Mesendoderm (in vitro differentiated cells): ENCODE measurements at regions not wholly inside any gene's neighbourhood (a gene's known extent, or its start where the extent isn't known, plus 50 kb on each side); places are given as distances from the start of the nearest gene placed in this dataset.

Experiments used
- DNase-seq: peaks from one replicate; pipeline ENCODE4 v3.0.0; 2013
- H2AK5ac ChIP-seq: 2 replicates; pipeline ENCODE4 v1.6.1; 2013; ENCODE audit warnings: low read length, inconsistent platforms
- H2BK120ac ChIP-seq: 2 replicates; pipeline ENCODE4 v1.6.1; 2013; ENCODE audit warnings: low read depth, mild to moderate bottlenecking, low read length, moderate library complexity, mixed read lengths
- H2BK15ac ChIP-seq: replicated peaks from 2 replicates; pipeline ENCODE4 v1.6.1; 2013; ENCODE audit warnings: low read depth, mild to moderate bottlenecking, moderate library complexity
- H2BK5ac ChIP-seq: 2 replicates; pipeline ENCODE4 v1.6.1; 2013; ENCODE audit warnings: low read length, inconsistent platforms
- H3K18ac ChIP-seq: 2 replicates; pipeline ENCODE4 v1.6.1; 2013; ENCODE audit warnings: mild to moderate bottlenecking, low read length, mixed read lengths
- H3K23ac ChIP-seq: one replicate; pipeline ENCODE4 v1.6.1; 2013; ENCODE audit warnings: low read length
- H3K27ac ChIP-seq: 2 replicates; pipeline ENCODE4 v1.5.1; 2013; ENCODE audit warnings: low read depth, mild to moderate bottlenecking, inconsistent platforms, low read length, moderate library complexity
- H3K27me3 ChIP-seq: 2 replicates; pipeline ENCODE4 v1.6.1; 2013; ENCODE audit warnings: low read length, control low read depth, mild to moderate bottlenecking, inconsistent platforms; ENCODE audit not compliant: insufficient read depth, poor library complexity
- H3K36me3 ChIP-seq: 2 replicates; pipeline ENCODE4 v1.6.1; 2013; ENCODE audit warnings: low read length, inconsistent platforms; ENCODE audit not compliant: control insufficient read depth, insufficient read depth
- H3K4ac ChIP-seq: one replicate; pipeline ENCODE4 v1.6.1; 2013; ENCODE audit warnings: low read depth, mild to moderate bottlenecking, low read length, moderate library complexity
- H3K4me1 ChIP-seq: 2 replicates; pipeline ENCODE4 v1.6.1; 2013; ENCODE audit warnings: low read depth, low read length, inconsistent platforms; ENCODE audit not compliant: control insufficient read depth
- H3K4me2 ChIP-seq: 2 replicates; pipeline ENCODE4 v1.6.1; 2013; ENCODE audit warnings: low read length
- H3K4me3 ChIP-seq: 2 replicates; pipeline ENCODE4 v1.5.1; 2013; ENCODE audit warnings: mild to moderate bottlenecking, low read length
- H3K56ac ChIP-seq: one replicate; pipeline ENCODE4 v1.6.1; 2013; ENCODE audit warnings: low read length
- H3K79me1 ChIP-seq: 2 replicates; pipeline ENCODE4 v1.6.1; 2013; ENCODE audit warnings: low read length, inconsistent platforms
- H3K79me2 ChIP-seq: 2 replicates; pipeline ENCODE4 v1.6.1; 2013; ENCODE audit warnings: mild to moderate bottlenecking, low read length; ENCODE audit not compliant: control insufficient read depth, insufficient read depth
- H3K9ac ChIP-seq: 2 replicates; pipeline ENCODE4 v1.6.1; 2013; ENCODE audit warnings: low read length, inconsistent platforms
- H4K5ac ChIP-seq: one replicate; pipeline ENCODE4 v1.6.1; 2013; ENCODE audit warnings: low read length
- H4K8ac ChIP-seq: one replicate; pipeline ENCODE4 v1.6.1; 2013; ENCODE audit warnings: low read depth, mild to moderate bottlenecking, control low read depth, low read length, moderate library complexity
- WGBS: extraction: QIAGEN DNeasy Blood & Tissue Kit; methylation state at CpG from one replicate; pipeline ENCODE4 v1.1.7; 2013; ENCODE audit warnings: low lambda C conversion rate, missing lambda C conversion rate; ENCODE audit not compliant: insufficient coverage; ENCODE audit errors: extremely low coverage; 5-methylcytosine and 5-hydroxymethylcytosine counted together

GRCh38 chr7:19623676-19624075 lies 85.2 kb downstream of the POLR1F start:
- no CpG with 5 or more reads among the region's 1 CpG for WGBS
- Histone ChIP-seq H3K79me1 (no peaks in the 10 kb centered on the region), H3K4ac (no peak overlapping the region), H3K36me3 (no peaks in the 10 kb centered on the region), H3K27ac (no peak overlapping the region), H3K27me3 (no peaks in the 10 kb centered on the region), H3K18ac (no peak overlapping the region), H3K4me3 (no peak overlapping the region), H2BK5ac (no peak overlapping the region), H2AK5ac (no peak overlapping the region), H3K4me1 (no peaks in the 10 kb centered on the region), H3K4me2 (no peak overlapping the region), H2BK15ac (no peak overlapping the region), H4K8ac (no peak overlapping the region), H3K9ac (no peak overlapping the region), H3K56ac (no peak overlapping the region), H3K23ac (no peak overlapping the region), H2BK120ac (no peak overlapping the region), H4K5ac (no peak overlapping the region), H3K79me2 (no peaks in the 10 kb centered on the region)
- DNase-seq: no peak

DNA sequence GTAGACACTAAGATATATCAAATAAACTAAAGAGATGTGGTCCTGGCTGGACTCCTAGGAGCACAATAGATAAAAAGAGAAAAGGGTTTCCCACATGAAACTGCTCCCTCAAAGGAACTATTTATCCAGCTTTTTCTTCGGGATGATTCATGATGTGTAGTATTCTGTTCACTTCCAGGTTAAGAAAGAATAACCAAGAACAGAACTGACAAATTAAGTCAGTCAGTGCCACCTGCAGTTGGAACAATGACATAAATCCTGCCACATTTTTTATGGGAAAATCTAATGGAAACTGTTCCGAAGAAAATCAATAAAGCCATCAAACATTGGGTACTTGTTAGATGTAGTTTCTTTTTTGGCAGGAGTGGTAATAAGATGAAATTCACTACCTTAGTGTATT lies 87.1 kb downstream of the POLR1F start:
- no peak overlapping the region for H2BK120ac ChIP-seq
- H3K36me3 ChIP-seq: no peaks in the 10 kb centered on the region
- H4K8ac ChIP-seq: no peak overlapping the region
- no peaks in the 10 kb centered on the region for H3K79me2 ChIP-seq
- no peaks in the 10 kb centered on the region for H3K27me3 ChIP-seq
- no peak overlapping the region for H3K27ac ChIP-seq
- H2AK5ac ChIP-seq: no peak overlapping the region
- H3K56ac ChIP-seq: no peak overlapping the region
- H3K4ac ChIP-seq: no peak overlapping the region
- no CpG with 5 or more reads among the region's 2 CpGs for WGBS
- no peak overlapping the region for H3K9ac ChIP-seq
- no peaks in the 10 kb centered on the region for H3K79me1 ChIP-seq
- H3K4me3 ChIP-seq: no peak overlapping the region
- H2BK15ac ChIP-seq: no peak overlapping the region
- no peak overlapping the region for H3K23ac ChIP-seq
- H4K5ac ChIP-seq: no peak overlapping the region
- no peak overlapping the region for H3K4me2 ChIP-seq
- no peaks in the 10 kb centered on the region for H3K4me1 ChIP-seq
- no peak for DNase-seq
- H3K18ac ChIP-seq: no peak overlapping the region
- H2BK5ac ChIP-seq: no peak overlapping the region

DNA sequence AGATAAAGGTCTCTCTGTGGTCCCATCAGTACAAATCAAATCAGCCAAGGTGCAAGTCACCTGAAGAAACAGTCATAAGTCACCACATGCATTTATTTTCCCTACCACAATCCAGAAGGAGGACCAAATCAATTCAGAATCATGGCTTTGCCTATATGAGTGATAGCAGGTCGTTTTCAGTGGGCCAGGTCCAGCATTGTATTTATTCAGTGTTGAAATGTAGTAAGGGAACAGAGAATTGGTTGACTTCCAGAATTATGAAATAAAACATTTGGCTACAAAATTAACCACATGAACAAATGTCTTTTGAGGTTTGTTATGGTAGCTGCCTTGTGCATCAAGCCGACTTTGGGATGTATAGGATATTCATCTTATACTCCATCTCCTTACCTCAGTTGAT lies 88.4 kb downstream of the POLR1F start:
- Histone ChIP-seq H2AK5ac (no peak overlapping the region), H3K23ac (no peak overlapping the region), H3K4me3 (no peak overlapping the region), H3K27me3 (no peaks in the 10 kb centered on the region), H3K4ac (no peak overlapping the region), H3K18ac (no peak overlapping the region), H3K79me2 (no peaks in the 10 kb centered on the region), H3K4me2 (no peak overlapping the region), H2BK15ac (no peak overlapping the region), H3K36me3 (no peaks in the 10 kb centered on the region), H3K9ac (no peak overlapping the region), H3K4me1 (no peaks in the 10 kb centered on the region), H2BK120ac (no peak overlapping the region), H3K79me1 (no peaks in the 10 kb centered on the region), H4K5ac (no peak overlapping the region), H3K56ac (no peak overlapping the region), H2BK5ac (no peak overlapping the region), H3K27ac (no peak overlapping the region), H4K8ac (no peak overlapping the region)
- no peak for DNase-seq
- no CpG with 5 or more reads among the region's 2 CpGs for WGBS

DNA sequence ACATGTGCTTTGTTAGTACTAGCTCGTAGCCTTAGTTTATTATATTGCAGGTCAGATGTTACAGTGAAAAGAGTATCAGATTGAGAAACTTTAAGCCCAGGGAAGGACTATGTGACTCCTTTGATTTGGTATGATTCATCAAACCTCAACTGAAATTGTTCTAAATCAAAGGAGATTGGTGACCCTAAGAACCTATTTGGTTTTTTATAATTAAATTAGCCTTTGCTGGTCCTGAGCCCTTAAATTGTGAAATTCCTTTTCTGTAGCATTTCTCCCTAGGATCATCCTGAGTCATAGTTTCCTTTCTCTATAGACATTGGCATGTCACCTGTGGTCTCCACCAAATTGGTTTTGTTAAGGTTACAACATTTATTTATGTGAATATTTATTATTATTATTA lies 89.7 kb downstream of the POLR1F start:
- Histone ChIP-seq H4K5ac (no peak overlapping the region), H3K4me2 (no peak overlapping the region), H2BK15ac (no peak overlapping the region), H3K27me3 (no peaks in the 10 kb centered on the region), H3K36me3 (no peaks in the 10 kb centered on the region), H2BK5ac (no peak overlapping the region), H3K9ac (no peak overlapping the region), H3K4me1 (no peaks in the 10 kb centered on the region), H3K56ac (no peak overlapping the region), H3K4ac (no peak overlapping the region), H3K79me2 (no peaks in the 10 kb centered on the region), H3K79me1 (no peaks in the 10 kb centered on the region), H2AK5ac (no peak overlapping the region), H4K8ac (no peak overlapping the region), H3K4me3 (no peak overlapping the region), H3K18ac (no peak overlapping the region), H3K27ac (no peak overlapping the region), H2BK120ac (no peak overlapping the region), H3K23ac (no peak overlapping the region)
- WGBS: no CpG with 5 or more reads among the region's 1 CpG
- DNase-seq: peak; percentile 14

- Histone ChIP-seq H4K5ac (no peak overlapping the region), H3K23ac (no peak overlapping the region), H3K9ac (no peak overlapping the region), H2BK120ac (no peak overlapping the region), H2AK5ac (no peak overlapping the region), H3K4me2 (no peak overlapping the region), H3K4ac (no peak overlapping the region), H3K4me3 (no peak overlapping the region), H3K79me2 (no peaks in the 10 kb centered on the region), H2BK15ac (no peak overlapping the region), H3K36me3 (no peaks in the 10 kb centered on the region), H3K27ac (no peak overlapping the region), H3K27me3 (no peaks in the 10 kb centered on the region), H3K18ac (no peak overlapping the region), H4K8ac (no peak overlapping the region), H3K4me1 (no peaks in the 10 kb centered on the region), H3K56ac (no peak overlapping the region), H2BK5ac (no peak overlapping the region), H3K79me1 (no peaks in the 10 kb centered on the region)
- WGBS: no CpG with 5 or more reads among the region's 2 CpGs
- DNase-seq: no peak
Observed at GRCh38 chr7:19617901-19618300, 90.9 kb downstream of the POLR1F start.

DNA sequence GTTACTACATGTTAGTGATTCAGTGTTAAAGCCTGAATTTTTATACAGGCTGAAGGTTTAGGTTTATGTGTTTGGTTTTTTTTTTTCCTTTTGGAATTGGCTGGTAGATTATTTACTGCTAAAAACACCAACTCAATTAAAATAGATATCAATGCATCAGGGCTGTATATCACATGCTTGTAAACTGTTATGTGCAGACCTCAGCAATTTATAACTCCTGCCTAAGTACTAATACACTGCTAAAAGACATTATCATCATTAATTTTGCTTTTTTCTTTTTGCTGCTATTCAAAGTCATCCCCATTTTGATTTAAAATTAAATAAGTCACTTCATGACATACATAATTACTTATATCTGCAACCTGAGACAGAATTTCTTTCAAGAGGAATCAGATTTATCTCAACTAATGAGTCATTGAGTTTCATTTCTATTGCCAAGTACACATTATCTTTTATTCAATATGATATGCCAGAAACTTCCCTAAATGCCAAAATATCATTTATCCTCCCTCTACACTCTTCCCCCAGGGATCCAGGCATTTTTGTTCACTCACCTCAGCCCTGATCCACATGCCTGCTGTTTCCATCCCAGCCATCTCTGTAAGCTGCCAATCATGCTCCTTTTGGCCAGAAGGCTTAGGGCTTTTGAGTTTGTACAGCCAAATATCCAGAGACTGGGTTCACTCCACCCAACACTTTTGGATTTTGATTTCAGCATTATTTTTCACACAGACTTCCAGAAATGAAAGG lies 98.5 kb downstream of the POLR1F start:
- H2AK5ac ChIP-seq: no peak overlapping the region
- H3K27me3 ChIP-seq: no peaks in the 10 kb centered on the region
- no peak overlapping the region for H4K5ac ChIP-seq
- no peak for DNase-seq
- H3K36me3 ChIP-seq: no peaks in the 10 kb centered on the region
- H3K56ac ChIP-seq: no peak overlapping the region
- no peak overlapping the region for H2BK120ac ChIP-seq
- H3K27ac ChIP-seq: no peak overlapping the region
- no peak overlapping the region for H3K9ac ChIP-seq
- H2BK5ac ChIP-seq: no peak overlapping the region
- H3K4me1 ChIP-seq: no peaks in the 10 kb centered on the region
- H3K18ac ChIP-seq: no peak overlapping the region
- H2BK15ac ChIP-seq: no peak overlapping the region
- H3K79me1 ChIP-seq: no peaks in the 10 kb centered on the region
- H4K8ac ChIP-seq: no peak overlapping the region
- no peak overlapping the region for H3K4me2 ChIP-seq
- H3K4me3 ChIP-seq: no peak overlapping the region
- no peak overlapping the region for H3K23ac ChIP-seq
- H3K79me2 ChIP-seq: no peaks in the 10 kb centered on the region
- no peak overlapping the region for H3K4ac ChIP-seq
